ENCODE measurements at regions not wholly inside any gene's neighbourhood (a gene's known extent, or its start where the extent isn't known, plus 50 kb on each side); places are given as distances from the start of the nearest gene placed in this dataset.

DNA sequence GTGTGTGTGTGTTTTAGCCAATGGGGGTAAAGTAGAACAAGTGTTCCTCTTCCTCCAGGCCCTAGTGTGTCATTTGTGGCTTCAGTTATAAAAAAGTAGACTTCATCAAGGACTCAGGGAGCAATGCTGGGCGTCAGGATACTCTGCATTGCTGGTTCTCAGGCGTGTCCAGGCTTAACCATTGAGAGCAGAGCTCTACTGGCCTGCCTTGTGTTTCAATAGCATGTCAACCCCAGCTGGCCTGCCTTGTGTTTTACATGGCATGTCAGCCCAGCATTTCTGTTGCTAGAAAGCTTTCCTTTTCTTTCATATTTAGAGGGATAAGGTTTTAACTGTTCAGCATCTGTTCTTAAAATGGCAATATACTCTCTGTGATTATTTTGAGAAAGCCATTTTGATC, 117.6 kb upstream of the TMPRSS15 start:
- CTCF ChIA-PET, result no interaction called here
- POLR2A ChIA-PET, result no interaction called here
- no peak for TF ChIP-seq ARNT (IDR thresholded peaks at IDR 0.05)
- no peak for TF ChIP-seq FOXK2 (IDR thresholded peaks at IDR 0.05)
- TF ChIP-seq FOXM1 (IDR thresholded peaks at IDR 0.05; ENCODE audit: borderline replicate concordance), result no peak
- no peak for TF ChIP-seq SUZ12 (IDR thresholded peaks at IDR 0.05)
- no peak for TF ChIP-seq BHLHE40 (IDR thresholded peaks at IDR 0.05; ENCODE audit: borderline replicate concordance)
- TF ChIP-seq L3MBTL2 (conservative IDR thresholded peaks at IDR 0.05), result no peak

DNA sequence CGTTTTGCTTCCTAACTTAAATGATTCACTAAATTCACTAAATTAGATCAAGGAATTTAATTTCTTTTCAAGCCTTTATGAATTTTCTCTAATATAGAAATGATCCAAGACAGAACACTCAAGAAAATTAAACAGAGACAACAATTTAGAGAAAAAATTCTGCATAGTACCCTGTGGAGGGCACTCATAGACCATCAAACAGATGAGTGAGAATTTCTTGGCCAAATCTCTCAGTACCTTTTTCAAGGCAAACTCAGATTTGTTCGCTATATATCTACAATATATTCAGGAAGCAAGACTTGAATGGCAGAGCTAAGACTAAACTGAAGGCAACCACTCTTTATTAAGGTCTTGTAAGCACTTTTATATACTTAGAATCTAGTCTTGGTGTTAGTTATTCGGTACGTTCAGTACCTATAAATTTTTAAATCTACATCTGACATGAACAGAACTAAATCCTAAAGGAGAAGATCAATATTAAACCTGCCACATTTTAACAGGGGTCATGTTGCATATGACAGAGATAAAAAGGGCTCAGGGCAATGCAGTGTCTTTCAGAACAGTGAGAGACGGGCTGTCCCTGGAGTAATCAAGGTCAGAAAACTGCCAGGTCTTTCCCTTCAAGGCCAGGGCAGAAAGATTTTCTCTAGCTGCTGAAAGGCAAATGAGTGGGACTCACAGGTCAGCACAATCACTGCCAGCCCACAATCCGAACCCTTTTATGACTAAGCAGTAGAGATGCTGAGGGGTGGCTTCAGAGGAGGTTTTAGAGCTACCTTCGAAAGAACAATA, 118.8 kb upstream of the TMPRSS15 start:
- no peak for DNase-seq (ENCODE audit: extremely low spot score)
- ChIA-PET POLR2A (no interaction called here), CTCF (interaction anchor here (0.6 kb wide), 1 partner anchor 70 kb away, joined by 3 read pairs; no protein-coding TSS in a partner anchor)
- TF ChIP-seq FOXA1 (IDR thresholded peaks at IDR 0.05), result no peak
- no peak for TF ChIP-seq L3MBTL2 (conservative IDR thresholded peaks at IDR 0.05)
- TF ChIP-seq, protein P1, sequence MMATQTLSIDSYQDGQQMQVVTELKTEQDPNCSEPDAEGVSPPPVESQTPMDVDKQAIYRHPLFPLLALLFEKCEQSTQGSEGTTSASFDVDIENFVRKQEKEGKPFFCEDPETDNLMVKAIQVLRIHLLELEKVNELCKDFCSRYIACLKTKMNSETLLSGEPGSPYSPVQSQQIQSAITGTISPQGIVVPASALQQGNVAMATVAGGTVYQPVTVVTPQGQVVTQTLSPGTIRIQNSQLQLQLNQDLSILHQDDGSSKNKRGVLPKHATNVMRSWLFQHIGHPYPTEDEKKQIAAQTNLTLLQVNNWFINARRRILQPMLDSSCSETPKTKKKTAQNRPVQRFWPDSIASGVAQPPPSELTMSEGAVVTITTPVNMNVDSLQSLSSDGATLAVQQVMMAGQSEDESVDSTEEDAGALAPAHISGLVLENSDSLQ (IDR thresholded peaks at IDR 0.05), result no peak
- TF ChIP-seq CTBP1 (IDR thresholded peaks at IDR 0.05; ENCODE audit: borderline replicate concordance), result no peak
- no peak for TF ChIP-seq SUZ12 (IDR thresholded peaks at IDR 0.05)
- no peak for TF ChIP-seq TARDBP (IDR thresholded peaks at IDR 0.05)
- no peak for TF ChIP-seq NFRKB (IDR thresholded peaks at IDR 0.05)
- no peak for TF ChIP-seq FOXK2 (IDR thresholded peaks at IDR 0.05)
- TF ChIP-seq LEF1 (IDR thresholded peaks at IDR 0.05; ENCODE audit: borderline replicate concordance), result no peak
- TF ChIP-seq SP1 (IDR thresholded peaks at IDR 0.05), result no peak
- TF ChIP-seq FOXM1 (IDR thresholded peaks at IDR 0.05; ENCODE audit: borderline replicate concordance), result no peak
- no peak for TF ChIP-seq ZNF384 (IDR thresholded peaks at IDR 0.05)
- TF ChIP-seq HDGF (IDR thresholded peaks at IDR 0.05; ENCODE audit: borderline replicate concordance), result no peak

More for the DNA sequence above, 117.6 kb upstream of the TMPRSS15 start:
- no peak for DNase-seq (ENCODE audit: extremely low spot score)

DNA sequence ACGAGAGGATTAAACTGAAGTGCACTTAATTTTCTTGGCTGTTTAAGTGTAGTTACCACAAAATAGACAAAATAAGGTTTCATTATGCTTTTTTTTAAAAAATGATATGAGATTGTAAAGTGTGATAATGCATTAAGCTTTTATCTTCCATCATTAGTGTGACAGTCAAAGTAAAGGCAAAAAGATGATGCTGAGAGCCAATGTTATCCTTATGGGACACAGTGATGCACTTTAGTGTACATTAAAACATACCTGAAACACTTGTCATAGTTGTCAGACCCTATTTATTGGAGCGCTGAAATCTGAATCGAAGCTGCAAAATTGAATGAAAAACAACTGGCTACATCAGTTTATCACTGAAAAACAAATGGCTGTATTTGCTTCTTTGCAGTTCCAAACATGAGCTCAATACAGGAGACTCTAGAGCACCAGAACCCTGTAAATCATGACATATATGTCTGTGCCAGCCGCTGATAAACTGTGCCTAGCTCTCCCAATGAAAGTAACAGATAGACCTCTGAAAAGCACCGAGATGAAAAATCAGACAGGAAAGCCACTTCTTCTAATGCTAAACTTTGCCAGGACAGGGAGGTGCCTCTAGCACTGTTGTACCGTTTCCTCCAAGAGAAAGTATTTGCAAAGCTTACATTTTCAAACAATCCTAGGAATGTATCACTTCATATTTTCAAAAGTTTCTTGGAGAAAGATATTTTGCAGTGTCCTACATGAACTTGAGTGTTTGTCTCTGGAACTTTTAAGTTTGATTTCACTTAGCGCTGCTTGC, 120.7 kb upstream of the TMPRSS15 start:
- no peak for TF ChIP-seq L3MBTL2 (conservative IDR thresholded peaks at IDR 0.05)
- TF ChIP-seq ELF4 (IDR thresholded peaks at IDR 0.05), result no peak
- no peak for TF ChIP-seq ARNT (IDR thresholded peaks at IDR 0.05)
- TF ChIP-seq, protein P1 (IDR thresholded peaks at IDR 0.05), result no peak
- no peak for TF ChIP-seq SUZ12 (IDR thresholded peaks at IDR 0.05)
- TF ChIP-seq FOXM1 (IDR thresholded peaks at IDR 0.05; ENCODE audit: borderline replicate concordance), result no peak
- TF ChIP-seq FOXA1 (IDR thresholded peaks at IDR 0.05), result no peak
- TF ChIP-seq FOXK2 (IDR thresholded peaks at IDR 0.05), result no peak
- ChIA-PET POLR2A (no interaction called here), CTCF (no interaction called here)
- no peak for DNase-seq (ENCODE audit: extremely low spot score)

DNA sequence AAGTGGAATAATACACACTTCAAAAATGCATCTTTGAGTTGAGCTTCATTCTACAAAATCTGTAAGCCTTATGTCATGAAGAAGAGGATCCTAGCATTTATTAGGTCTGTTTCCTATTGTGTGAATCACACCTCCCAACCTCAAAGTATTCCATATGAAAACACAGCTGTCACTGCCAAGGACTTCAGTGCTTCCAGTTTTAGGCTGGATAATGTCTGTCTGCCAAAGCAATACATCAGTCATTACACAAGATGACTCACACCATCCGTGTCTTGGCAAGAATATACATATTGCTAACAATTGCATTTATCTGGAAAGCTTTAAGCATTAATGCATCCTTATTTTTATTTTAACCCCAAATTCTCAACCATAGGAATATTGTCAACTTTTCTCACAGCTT, 125.7 kb upstream of the TMPRSS15 start:
- no peak for DNase-seq (ENCODE audit: extremely low spot score)
- CTCF ChIA-PET, result no interaction called here
- TF ChIP-seq, protein P1 (IDR thresholded peaks at IDR 0.05), result no peak
- TF ChIP-seq FOXK2 (IDR thresholded peaks at IDR 0.05) (no peak), ARNT (IDR thresholded peaks at IDR 0.05) (no peak), ZNF384 (IDR thresholded peaks at IDR 0.05) (no peak)
- POLR2A ChIA-PET, result no interaction called here

DNA sequence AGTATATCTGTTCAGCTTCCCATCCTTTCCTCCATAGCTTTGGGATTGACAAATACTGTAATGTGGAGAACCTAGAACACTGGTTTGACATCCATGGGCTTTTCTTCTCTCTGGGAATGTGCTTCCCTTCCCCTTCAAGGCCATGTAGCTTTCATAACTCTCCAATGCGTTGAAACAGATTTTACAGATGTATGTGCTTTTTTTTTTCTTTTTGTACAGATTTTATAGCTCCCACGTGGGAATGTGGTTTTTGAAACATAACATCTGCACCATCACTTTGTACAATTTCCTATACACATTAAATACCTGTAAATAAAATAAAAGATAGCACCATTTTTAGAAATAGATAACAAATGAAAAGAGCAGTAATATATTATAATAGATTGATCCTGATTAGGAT, 138.5 kb upstream of the TMPRSS15 start:
- DNase-seq (ENCODE audit: extremely low spot score), result no peak
- POLR2A ChIA-PET, result no interaction called here
- CTCF ChIA-PET, result no interaction called here
- no peak for TF ChIP-seq SUZ12 (IDR thresholded peaks at IDR 0.05)
- TF ChIP-seq SP1 (IDR thresholded peaks at IDR 0.05), result no peak
- TF ChIP-seq L3MBTL2 (conservative IDR thresholded peaks at IDR 0.05), result no peak
- no peak for TF ChIP-seq FOXK2 (IDR thresholded peaks at IDR 0.05)
- TF ChIP-seq ELF4 (IDR thresholded peaks at IDR 0.05), result no peak
- no peak for TF ChIP-seq LEF1 (IDR thresholded peaks at IDR 0.05; ENCODE audit: borderline replicate concordance)
- TF ChIP-seq, protein P1 (IDR thresholded peaks at IDR 0.05), result no peak
- TF ChIP-seq FOXM1 (IDR thresholded peaks at IDR 0.05; ENCODE audit: borderline replicate concordance), result no peak
- no peak for TF ChIP-seq HDGF (IDR thresholded peaks at IDR 0.05; ENCODE audit: borderline replicate concordance)

DNA sequence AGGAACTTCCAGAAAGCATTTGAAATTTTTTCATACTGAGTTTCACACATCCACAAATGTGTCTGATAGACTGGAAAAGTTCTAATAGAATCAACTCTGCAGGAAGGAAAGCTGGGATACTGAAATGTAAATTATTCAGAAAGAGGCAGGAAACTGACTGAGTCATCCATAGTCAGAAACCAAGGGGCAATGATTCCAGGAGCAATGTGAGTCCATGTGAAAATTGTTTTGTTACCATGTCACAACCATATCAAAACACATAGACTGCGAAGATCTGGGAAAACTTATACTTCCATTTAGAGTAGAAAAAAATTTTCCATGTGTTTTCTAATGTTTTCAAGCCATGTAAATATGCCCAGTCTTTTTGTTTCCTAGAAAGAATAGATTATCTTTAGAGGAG, 142.3 kb upstream of the TMPRSS15 start:
- ChIA-PET POLR2A (interaction anchor here (0.5 kb wide), 1 partner anchor 182 kb away, joined by 3 read pairs; no protein-coding TSS in a partner anchor), CTCF (no interaction called here)
- no peak for TF ChIP-seq FOXK2 (IDR thresholded peaks at IDR 0.05)
- TF ChIP-seq CTBP1 (IDR thresholded peaks at IDR 0.05; ENCODE audit: borderline replicate concordance), result no peak
- TF ChIP-seq SP1 (IDR thresholded peaks at IDR 0.05), result no peak
- no peak for TF ChIP-seq L3MBTL2 (conservative IDR thresholded peaks at IDR 0.05)
- TF ChIP-seq TARDBP (IDR thresholded peaks at IDR 0.05), result no peak
- TF ChIP-seq ARNT (IDR thresholded peaks at IDR 0.05), result no peak
- TF ChIP-seq BHLHE40 (IDR thresholded peaks at IDR 0.05; ENCODE audit: borderline replicate concordance), result no peak
- TF ChIP-seq LEF1 (IDR thresholded peaks at IDR 0.05; ENCODE audit: borderline replicate concordance), result no peak
- no peak for TF ChIP-seq HDGF (IDR thresholded peaks at IDR 0.05; ENCODE audit: borderline replicate concordance)
- TF ChIP-seq ELF4 (IDR thresholded peaks at IDR 0.05), result no peak
- TF ChIP-seq, protein P1 (IDR thresholded peaks at IDR 0.05), result no peak
- no peak for TF ChIP-seq FOXA1 (IDR thresholded peaks at IDR 0.05)
- no peak for TF ChIP-seq SUZ12 (IDR thresholded peaks at IDR 0.05)
- TF ChIP-seq ZNF384 (IDR thresholded peaks at IDR 0.05), result no peak
- TF ChIP-seq NFRKB (IDR thresholded peaks at IDR 0.05), result no peak
- no peak for TF ChIP-seq FOXM1 (IDR thresholded peaks at IDR 0.05; ENCODE audit: borderline replicate concordance)
- no peak for DNase-seq (ENCODE audit: extremely low spot score)

Data from HEK293T (cell line).